DND-41 (cell line): ENCODE measurements at regions not wholly inside any gene's neighbourhood (a gene's known extent, or its start where the extent isn't known, plus 50 kb on each side); places are given as distances from the start of the nearest gene placed in this dataset.

Experiments used
- ATAC-seq: fragments of 200-7000 bp; cut with Tn5 transposase; 3 replicates; pipeline ENCODE4 v1.9.1; 2021; ENCODE audit warnings: low read depth; ENCODE audit not compliant: insufficient read depth
- DNase-seq: peaks from one replicate; pipeline ENCODE4 v3.0.0-alpha.2; 2020
- H2AFZ ChIP-seq: 2 replicates; pipeline ENCODE4 v1.6.0; 2012; ENCODE audit warnings: low read depth, low read length
- H3K27ac ChIP-seq: 2 replicates; pipeline ENCODE4 v1.5.1; 2012; ENCODE audit warnings: low read length, inconsistent platforms
- H3K27me3 ChIP-seq: fragments of 200-600 bp; sonication (generic); 2 replicates; pipeline ENCODE4 v1.6.0; 2012; ENCODE audit warnings: low read length, mild to moderate bottlenecking, inconsistent platforms; ENCODE audit not compliant: insufficient read depth, poor library complexity
- H3K36me3 ChIP-seq: 2 replicates; pipeline ENCODE4 v1.5.1; 2012; ENCODE audit warnings: low read length, inconsistent platforms; ENCODE audit not compliant: insufficient read depth
- H3K4me1 ChIP-seq: 2 replicates; pipeline ENCODE4 v1.5.1; 2012; ENCODE audit warnings: mild to moderate bottlenecking, low read length; ENCODE audit not compliant: insufficient read depth
- H3K4me2 ChIP-seq: 2 replicates; pipeline ENCODE4 v1.6.0; 2012; ENCODE audit warnings: mild to moderate bottlenecking, moderate library complexity, low read length, inconsistent platforms; ENCODE audit not compliant: insufficient read depth
- H3K4me3 ChIP-seq, 2 experiments: fragments of 200-600 bp in 1 of 2; shearing (Covaris generic) in 1 of 2; 2 replicates each; pipeline ENCODE4 v1.5.1; 2012 to 2016; ENCODE audit warnings: inconsistent platforms in 2 of 2, low read length in 2 of 2, mild to moderate bottlenecking in 2 of 2, low read depth in 1 of 2, moderate library complexity in 1 of 2
- H3K79me2 ChIP-seq: 2 replicates; pipeline ENCODE4 v1.6.0; 2012; ENCODE audit warnings: low read length, inconsistent platforms; ENCODE audit not compliant: insufficient read depth
- H3K9ac ChIP-seq: 2 replicates; pipeline ENCODE4 v1.6.0; 2012; ENCODE audit warnings: low read depth, mild to moderate bottlenecking, inconsistent platforms, low read length, moderate library complexity
- H3K9me3 ChIP-seq: 2 replicates; pipeline ENCODE4 v1.5.1; 2012; ENCODE audit warnings: low read length, moderate library complexity, mild to moderate bottlenecking, inconsistent platforms; ENCODE audit not compliant: insufficient read depth, severe bottlenecking
- H4K20me1 ChIP-seq: 2 replicates; pipeline ENCODE4 v1.6.0; 2012; ENCODE audit warnings: low read length; ENCODE audit not compliant: insufficient read depth
- CTCF ChIP-seq: IDR thresholded peaks from 2 replicates; pipeline ENCODE4 v1.5.1; 2012; ENCODE audit warnings: borderline replicate concordance, low read length, moderate library complexity, mild to moderate bottlenecking; ENCODE audit not compliant: poor library complexity, severe bottlenecking; ENCODE audit errors: extremely low read depth
- EZH2 ChIP-seq: IDR thresholded peaks from 3 replicates; pipeline ENCODE4 v1.6.1; 2012; ENCODE audit warnings: borderline replicate concordance, low read depth, mild to moderate bottlenecking, moderate library complexity, low read length, inconsistent platforms; ENCODE audit not compliant: severe bottlenecking

- no peak for DNase-seq
These were observed 203.3 kb downstream of the BAMBI start for GRCh38 chr10:28880683-28880950.

GRCh38 chr10:28881171-28881882 is 204.0 kb downstream of the BAMBI start:
- no peak overlapping the region for H2AFZ ChIP-seq

More at GRCh38 chr10:28880683-28880950, 203.3 kb downstream of the BAMBI start:
- Histone ChIP-seq H4K20me1 (no peaks in the 10 kb centered on the region), H3K27me3 (peaks cover 14% of the 10 kb centered on the region), H3K27ac (no peak overlapping the region), H2AFZ (no peak overlapping the region), H3K4me1 (no peaks in the 10 kb centered on the region), H3K4me3 (no peak overlapping the region), H3K4me2 (no peak overlapping the region), H3K9me3 (no peaks in the 10 kb centered on the region), H3K9ac (no peak overlapping the region), H3K36me3 (no peaks in the 10 kb centered on the region), H3K79me2 (no peaks in the 10 kb centered on the region)
- ATAC-seq = no peak
- no peak for TF ChIP-seq EZH2
- no peak for TF ChIP-seq CTCF

GRCh38 chr10:28883741-28884423 is 206.6 kb downstream of the BAMBI start:
- H3K9ac ChIP-seq = no peak overlapping the region
- no peaks in the 10 kb centered on the region for H4K20me1 ChIP-seq
- H3K27me3 ChIP-seq = peaks cover 6% of the 10 kb centered on the region
- no peak overlapping the region for H3K27ac ChIP-seq
- no peak overlapping the region for H3K4me3 ChIP-seq
- H2AFZ ChIP-seq = no peak overlapping the region
- TF ChIP-seq EZH2 (no peak), CTCF (no peak)
- no peaks in the 10 kb centered on the region for H3K36me3 ChIP-seq
- no peak overlapping the region for H3K4me2 ChIP-seq
- H3K9me3 ChIP-seq = no peaks in the 10 kb centered on the region
- H3K79me2 ChIP-seq = no peaks in the 10 kb centered on the region
- DNase-seq (no peak), ATAC-seq (no peak)
- no peaks in the 10 kb centered on the region for H3K4me1 ChIP-seq

More at GRCh38 chr10:28881171-28881882, 204.0 kb downstream of the BAMBI start:
- Histone ChIP-seq H3K4me1 (no peaks in the 10 kb centered on the region), H3K36me3 (no peaks in the 10 kb centered on the region), H3K27me3 (peaks cover 14% of the 10 kb centered on the region), H3K4me2 (no peak overlapping the region), H3K4me3 (no peak overlapping the region), H3K9ac (no peak overlapping the region), H4K20me1 (no peaks in the 10 kb centered on the region), H3K27ac (no peak overlapping the region), H3K79me2 (no peaks in the 10 kb centered on the region), H3K9me3 (no peaks in the 10 kb centered on the region)
- no peak for TF ChIP-seq CTCF
- TF ChIP-seq EZH2 = no peak
- no peak for DNase-seq
- ATAC-seq = no peak
